Glutamatergic neuron (in vitro differentiated cells): ENCODE measurements at regions not wholly inside any gene's neighbourhood (a gene's known extent, or its start where the extent isn't known, plus 50 kb on each side); places are given as distances from the start of the nearest gene placed in this dataset.

ENCODE experiments used
- DNase-seq: peaks from one replicate; pipeline ENCODE4 v3.0.0; 2022
- H3K27ac Mint-ChIP-seq: one replicate; pipeline ENCODE4 v1.8.0; 2020; ENCODE audit warnings: mild to moderate bottlenecking, mixed read lengths, inconsistent platforms; ENCODE audit not compliant: unreplicated experiment
- H3K27me3 Mint-ChIP-seq: one replicate; pipeline ENCODE4 v1.8.0; 2020; ENCODE audit warnings: mild to moderate bottlenecking, moderate library complexity, mixed read lengths, inconsistent platforms; ENCODE audit not compliant: unreplicated experiment
- H3K36me3 Mint-ChIP-seq: one replicate; pipeline ENCODE4 v1.8.0; 2020; ENCODE audit warnings: mild to moderate bottlenecking, mixed read lengths, inconsistent platforms; ENCODE audit not compliant: unreplicated experiment
- H3K4me1 Mint-ChIP-seq: one replicate; pipeline ENCODE4 v1.8.0; 2020; ENCODE audit warnings: mild to moderate bottlenecking, low read depth, mixed read lengths, inconsistent platforms; ENCODE audit not compliant: unreplicated experiment
- H3K4me3 Mint-ChIP-seq: one replicate; pipeline ENCODE4 v1.8.0; 2020; ENCODE audit warnings: mild to moderate bottlenecking, mixed read lengths, inconsistent platforms; ENCODE audit not compliant: unreplicated experiment
- H3K9me3 Mint-ChIP-seq: one replicate; pipeline ENCODE4 v1.8.0; 2020; ENCODE audit warnings: mild to moderate bottlenecking, moderate library complexity, mixed read lengths, inconsistent platforms; ENCODE audit not compliant: unreplicated experiment
- CTCF ChIP-seq: fragments of 200-600 bp; sonication (generic); IDR thresholded peaks from one replicate; pipeline ENCODE4 v1.5.0; 2021; ENCODE audit not compliant: partially characterized antibody, unreplicated experiment

GRCh38 chr2:126835831-126836230 is 62.9 kb upstream of the TEX51 start:
- TF ChIP-seq CTCF = no peak
- Mint-ChIP-seq H3K4me3 (no peak overlapping the region), H3K27me3 (no peaks in the 10 kb centered on the region), H3K36me3 (no peaks in the 10 kb centered on the region), H3K9me3 (no peaks in the 10 kb centered on the region), H3K4me1 (no peaks in the 10 kb centered on the region), H3K27ac (no peak overlapping the region)
- DNase-seq = no peak

GRCh38 chr2:126836761-126837679 is 61.7 kb upstream of the TEX51 start:
- Mint-ChIP-seq H3K4me1 (no peaks in the 10 kb centered on the region), H3K9me3 (no peaks in the 10 kb centered on the region), H3K27me3 (no peaks in the 10 kb centered on the region), H3K4me3 (no peak overlapping the region), H3K36me3 (no peaks in the 10 kb centered on the region), H3K27ac (no peak overlapping the region)
- no peak for DNase-seq
- no peak for TF ChIP-seq CTCF

DNA sequence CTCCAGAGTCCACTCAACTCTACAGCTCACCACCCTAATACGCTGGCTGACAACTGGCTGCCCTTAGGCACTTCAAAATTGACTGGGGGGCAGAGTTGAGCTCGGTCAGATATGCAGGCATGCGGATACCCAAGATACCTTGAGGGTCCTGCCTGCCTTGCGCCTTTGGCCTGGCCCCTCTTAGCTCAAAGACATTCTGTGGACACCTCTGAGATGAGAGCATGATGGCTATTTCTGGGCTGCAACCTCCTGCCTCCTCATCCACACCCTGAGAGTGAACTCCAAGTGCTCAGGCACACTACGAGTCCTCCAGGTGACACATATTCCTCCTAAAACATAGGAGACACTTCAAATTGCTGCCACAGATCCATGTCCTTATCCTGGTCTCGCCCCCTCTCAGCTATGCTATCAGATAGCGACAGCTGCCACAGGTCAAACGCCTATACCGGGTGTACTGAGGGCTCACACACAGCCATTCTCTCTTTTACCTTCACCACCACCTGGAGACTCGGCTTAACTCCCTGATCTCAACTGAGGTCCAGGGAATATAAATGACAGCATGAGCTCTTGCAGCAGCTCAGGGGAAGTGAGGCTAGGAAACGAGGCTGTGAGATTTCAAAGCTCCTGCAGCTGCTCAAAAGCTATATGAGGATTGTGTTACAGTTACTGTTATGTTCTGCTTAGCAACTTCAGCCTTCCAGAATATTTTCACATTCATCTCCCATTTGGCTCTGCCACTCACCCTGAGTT is 60.5 kb upstream of the TEX51 start:
- H3K27me3 Mint-ChIP-seq = no peaks in the 10 kb centered on the region
- H3K4me3 Mint-ChIP-seq = no peak overlapping the region
- no peaks in the 10 kb centered on the region for H3K36me3 Mint-ChIP-seq
- TF ChIP-seq CTCF = no peak
- no peaks in the 10 kb centered on the region for H3K4me1 Mint-ChIP-seq
- no peak overlapping the region for H3K27ac Mint-ChIP-seq
- no peaks in the 10 kb centered on the region for H3K9me3 Mint-ChIP-seq
- no peak for DNase-seq

- no peak for TF ChIP-seq CTCF
- DNase-seq = no peak
- H3K27me3 Mint-ChIP-seq = no peaks in the 10 kb centered on the region
- H3K4me1 Mint-ChIP-seq = no peaks in the 10 kb centered on the region
- H3K27ac Mint-ChIP-seq = no peak overlapping the region
- H3K36me3 Mint-ChIP-seq = no peaks in the 10 kb centered on the region
- H3K4me3 Mint-ChIP-seq = no peak overlapping the region
- H3K9me3 Mint-ChIP-seq = no peaks in the 10 kb centered on the region
Measured at GRCh38 chr2:126838716-126838985, 60.0 kb upstream of the TEX51 start.

DNA sequence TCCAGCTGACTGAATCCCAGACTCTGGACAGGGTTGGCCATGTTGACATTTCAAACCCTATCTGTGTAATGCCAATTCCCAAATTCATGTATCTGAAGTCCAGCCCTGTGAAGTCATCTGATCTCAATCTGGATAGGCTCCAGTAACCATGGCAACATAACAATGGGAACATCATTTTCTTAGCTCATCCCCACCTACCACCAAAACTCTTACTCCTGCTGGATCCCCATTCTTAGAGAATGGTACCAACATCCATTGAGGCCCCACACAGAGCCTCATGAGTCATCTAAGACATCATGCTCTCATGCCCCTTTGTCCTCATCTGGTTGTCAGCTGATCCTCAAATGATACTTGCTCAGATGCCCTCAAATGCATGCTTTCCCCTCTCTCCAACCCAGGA is 58.9 kb upstream of the TEX51 start:
- DNase-seq = no peak
- H3K36me3 Mint-ChIP-seq = no peaks in the 10 kb centered on the region
- no peak for TF ChIP-seq CTCF
- H3K27me3 Mint-ChIP-seq = no peaks in the 10 kb centered on the region
- no peak overlapping the region for H3K4me3 Mint-ChIP-seq
- H3K27ac Mint-ChIP-seq = no peak overlapping the region
- no peaks in the 10 kb centered on the region for H3K4me1 Mint-ChIP-seq
- no peaks in the 10 kb centered on the region for H3K9me3 Mint-ChIP-seq
